GM21737 (cell line): ENCODE measurements at regions not wholly inside any gene's neighbourhood (a gene's known extent, or its start where the extent isn't known, plus 50 kb on each side); places are given as distances from the start of the nearest gene placed in this dataset.

Experiments
- ATAC-seq: cut with Tn5 transposase; IDR thresholded peaks from one replicate; pipeline ENCODE4 v1.9.1; 2021; ENCODE audit warnings: mild to moderate bottlenecking, moderate library complexity; ENCODE audit not compliant: unreplicated experiment

DNA sequence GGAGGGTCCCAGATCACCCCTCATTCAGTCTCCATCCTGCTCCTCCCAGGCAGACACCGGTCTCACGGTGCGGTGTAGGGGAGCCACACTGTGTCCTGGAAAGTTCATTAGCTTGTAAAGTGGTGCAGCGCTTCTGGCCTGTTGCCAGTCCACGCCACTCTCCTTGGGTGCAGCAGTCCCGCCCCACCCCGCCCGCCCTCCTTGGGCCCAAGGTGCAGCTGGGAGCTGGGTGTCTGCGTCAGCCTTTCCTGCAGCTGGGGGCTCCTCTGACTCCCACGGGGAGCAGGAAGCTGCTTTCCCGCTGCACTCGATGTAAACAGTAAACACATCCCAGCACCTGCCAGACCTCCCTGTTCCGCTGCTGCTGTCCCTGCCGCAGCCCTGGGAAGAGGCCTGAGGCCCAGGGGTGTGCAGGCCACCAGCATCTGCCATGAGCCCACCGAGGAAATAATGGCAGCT, 53.8 kb upstream of the ASB18 start:
- ATAC-seq, result no peak

DNA sequence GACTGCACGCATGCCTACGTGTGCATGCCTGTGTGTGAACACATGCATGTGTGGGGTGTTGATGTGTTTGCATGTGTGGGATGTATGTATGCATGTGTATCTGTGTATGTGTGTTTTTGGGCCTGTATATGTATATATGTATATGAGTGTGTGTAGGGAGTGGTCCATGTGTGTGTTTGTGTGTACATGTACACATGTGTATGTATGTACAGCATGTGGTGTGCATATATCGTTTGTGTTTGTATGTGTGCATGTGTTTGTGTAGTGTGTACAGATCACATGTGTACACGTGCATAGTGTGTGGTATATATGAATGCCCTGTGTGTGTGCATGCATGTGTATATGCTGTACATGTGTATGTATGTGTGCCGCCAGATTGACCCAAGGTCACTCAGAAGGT, 54.2 kb upstream of the ASB18 start:
- ATAC-seq, result no peak

DNA sequence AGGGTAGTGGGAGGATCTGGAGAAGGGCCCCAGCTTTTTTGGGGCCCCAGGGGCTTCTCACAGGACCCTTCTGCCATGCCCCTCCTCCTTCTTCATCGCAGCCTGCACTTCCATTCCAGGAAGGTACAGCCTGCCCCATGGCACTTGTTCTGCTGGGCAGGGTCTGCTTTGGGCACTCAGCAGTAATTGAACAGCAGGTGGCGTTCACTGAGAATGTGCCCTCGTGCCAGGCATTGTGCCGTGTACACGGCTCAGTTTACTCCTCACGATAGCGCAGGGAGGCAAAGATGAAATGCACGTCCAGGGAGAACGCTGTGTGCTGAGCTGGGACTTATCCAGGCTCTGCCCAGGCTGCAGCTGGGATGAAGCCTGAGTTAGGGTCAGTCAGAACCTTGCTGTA, 54.8 kb upstream of the ASB18 start:
- ATAC-seq, result no peak

DNA sequence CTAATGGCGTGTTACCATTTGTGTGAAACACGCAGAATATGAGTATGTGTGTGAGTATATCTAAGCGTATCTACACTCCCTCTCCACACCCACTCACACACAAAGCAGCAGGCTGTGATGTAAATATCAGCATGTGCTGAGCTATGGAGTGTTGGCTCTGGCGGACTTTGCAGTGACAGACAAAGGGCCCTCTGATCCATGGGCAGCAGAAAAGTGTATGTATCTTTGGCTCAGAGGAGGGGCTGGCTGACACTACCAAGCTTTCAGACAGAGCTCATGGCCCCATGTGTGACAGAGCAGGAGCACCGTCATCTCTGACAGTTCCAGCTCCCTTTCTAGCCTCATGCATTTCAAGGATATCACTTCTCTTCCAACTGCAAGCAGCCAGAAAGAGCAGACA, 57.2 kb upstream of the ASB18 start:
- no peak for ATAC-seq

DNA sequence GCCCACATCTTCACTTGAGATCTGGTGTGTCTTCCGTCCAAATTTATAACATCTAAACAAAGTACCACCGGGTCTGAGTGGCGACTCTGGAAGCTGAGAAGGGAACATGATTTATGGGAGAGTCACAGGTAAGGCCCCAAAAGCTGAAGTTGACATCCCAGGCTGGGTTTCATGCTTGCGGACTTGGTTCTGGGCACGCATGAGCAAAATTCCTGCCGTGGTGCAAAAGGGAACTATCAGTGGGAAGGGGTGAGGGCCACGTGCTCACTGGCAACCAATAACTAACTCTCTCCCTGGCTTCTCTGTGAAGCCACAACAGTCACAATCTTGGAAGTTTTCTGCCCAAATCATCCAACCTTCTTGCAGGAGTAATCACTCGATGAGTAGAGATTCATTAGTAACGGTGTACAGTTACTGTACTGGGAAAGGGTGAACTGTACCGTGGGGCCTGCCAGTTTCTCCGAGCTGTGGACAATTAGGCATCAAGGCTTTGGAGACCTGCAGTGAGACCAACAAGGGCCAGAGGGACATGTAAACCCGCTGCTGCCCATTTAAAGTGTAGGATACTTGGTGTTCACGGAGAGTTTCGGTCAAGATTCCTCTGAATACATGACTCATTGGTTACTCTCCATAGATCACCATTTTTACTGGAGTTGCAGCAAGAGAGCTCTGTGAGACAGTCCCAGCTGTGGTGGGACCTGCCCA, 69.4 kb upstream of the ASB18 start:
- no peak for ATAC-seq

DNA sequence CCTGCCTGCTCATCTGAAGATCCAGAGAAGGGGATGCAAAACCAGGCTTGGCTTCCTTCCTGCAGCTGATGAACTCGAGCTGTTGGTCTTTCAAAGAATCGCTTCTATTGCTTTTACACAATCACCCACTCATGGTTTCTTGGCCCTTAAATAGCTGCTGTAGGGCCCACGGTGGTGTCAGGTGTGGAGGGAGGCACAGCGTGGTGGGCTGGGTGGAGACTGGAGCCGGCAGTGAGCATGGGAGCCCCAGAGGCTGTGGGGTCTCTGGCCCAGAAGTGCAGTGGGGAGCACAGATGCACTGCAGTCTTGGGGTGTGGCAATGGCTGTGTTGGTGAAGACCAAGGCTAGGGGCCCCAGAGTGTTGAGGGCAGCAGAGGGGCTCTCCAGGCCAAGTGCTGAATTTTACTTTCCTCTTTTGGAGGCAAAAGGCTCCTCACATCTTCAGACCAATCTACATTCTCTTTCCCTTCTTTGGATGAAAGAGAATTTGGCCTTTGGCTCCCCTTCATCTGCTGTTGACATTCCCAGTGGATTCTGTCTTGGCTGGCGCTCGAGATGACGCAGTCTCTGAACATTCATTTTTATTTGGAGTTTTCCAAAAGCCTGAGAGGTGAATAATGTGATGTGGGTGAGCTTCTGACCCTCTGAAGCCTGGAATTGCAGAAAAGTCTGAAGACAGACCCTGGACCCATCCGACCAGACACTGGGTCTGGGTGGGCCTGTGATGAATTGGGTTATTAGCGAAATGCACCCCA, 70.1 kb upstream of the ASB18 start:
- ATAC-seq, result no peak

DNA sequence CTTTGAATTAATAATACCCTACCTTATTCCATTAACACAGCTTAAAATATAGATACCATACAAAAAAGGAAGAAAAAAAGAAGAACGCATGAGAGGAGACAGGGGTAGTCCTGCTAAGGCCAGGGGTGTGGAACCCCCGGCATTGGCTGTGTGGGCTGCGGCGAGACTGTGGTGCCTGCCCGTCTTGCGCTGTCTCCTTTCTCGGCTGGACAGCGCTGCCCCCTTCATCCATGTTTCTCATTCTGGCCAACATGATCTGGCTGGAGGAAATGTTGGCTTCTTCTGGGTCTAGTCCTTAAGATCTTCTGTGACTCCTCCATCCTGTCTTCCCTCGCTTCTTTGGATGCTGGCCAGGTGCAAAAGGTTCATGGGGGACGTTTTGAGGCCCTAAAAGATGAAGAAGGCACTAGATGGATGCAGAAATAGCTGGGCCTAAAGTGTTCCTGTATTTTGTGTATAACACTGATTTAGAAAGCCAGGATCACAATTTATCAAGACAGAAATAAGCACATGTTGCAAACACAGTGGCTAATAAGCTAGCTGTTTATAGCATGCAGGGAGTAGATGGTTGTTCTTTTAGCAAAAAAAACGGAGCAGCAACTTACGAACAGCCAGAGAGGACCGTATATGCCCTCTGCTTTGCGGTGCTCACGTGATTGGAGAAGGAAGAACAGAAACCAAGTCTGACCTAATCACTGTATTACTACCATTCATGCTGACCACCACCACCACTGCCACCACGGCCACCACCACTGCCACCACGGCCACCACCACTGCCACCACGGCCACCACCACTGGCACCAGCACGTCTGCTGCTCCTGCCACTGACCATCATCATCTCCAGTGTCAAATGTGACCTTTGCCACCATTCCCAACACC, 71.7 kb upstream of the ASB18 start:
- ATAC-seq, result no peak

DNA sequence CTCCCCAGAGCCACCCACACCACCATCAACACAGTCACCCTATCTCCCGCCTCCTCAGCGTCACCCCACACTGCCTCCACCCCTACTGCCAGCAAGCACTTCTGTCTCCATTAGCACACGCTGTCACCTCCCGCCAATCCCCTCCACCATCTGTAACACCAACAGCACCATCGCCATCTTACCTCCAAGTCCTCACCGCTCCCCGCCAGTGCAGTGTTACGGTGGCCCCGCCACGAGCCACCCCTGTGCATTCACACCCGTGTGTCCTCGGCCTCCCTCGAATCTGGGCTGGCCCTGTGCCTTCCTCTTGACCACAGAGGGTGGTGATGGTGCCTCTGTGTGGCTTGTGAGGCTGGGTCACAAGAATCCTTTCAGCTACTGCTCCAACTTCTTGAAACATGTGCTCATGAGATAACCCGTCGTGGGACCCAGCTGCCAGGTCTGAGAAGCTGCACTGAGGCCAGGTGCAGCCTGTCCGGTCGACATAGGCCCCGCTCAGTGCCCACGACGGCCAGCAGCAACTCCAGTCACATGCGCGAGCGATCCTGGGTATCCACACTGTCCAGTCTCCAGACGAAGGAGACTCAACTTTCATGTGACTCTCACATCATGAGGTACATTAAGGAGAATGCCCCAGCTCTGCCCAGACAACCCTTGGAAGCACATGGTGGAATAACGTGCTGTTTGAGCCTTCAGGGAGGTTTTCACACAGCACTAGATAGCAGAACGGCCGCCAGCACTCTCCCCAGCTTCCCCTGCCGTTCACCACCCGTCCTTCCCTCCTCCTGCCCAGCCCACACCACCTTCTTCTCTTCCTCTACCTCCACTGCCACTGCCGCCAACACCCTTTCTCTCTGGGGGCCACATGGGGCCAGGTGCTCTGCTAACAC, 72.6 kb upstream of the ASB18 start:
- ATAC-seq, result no peak

DNA sequence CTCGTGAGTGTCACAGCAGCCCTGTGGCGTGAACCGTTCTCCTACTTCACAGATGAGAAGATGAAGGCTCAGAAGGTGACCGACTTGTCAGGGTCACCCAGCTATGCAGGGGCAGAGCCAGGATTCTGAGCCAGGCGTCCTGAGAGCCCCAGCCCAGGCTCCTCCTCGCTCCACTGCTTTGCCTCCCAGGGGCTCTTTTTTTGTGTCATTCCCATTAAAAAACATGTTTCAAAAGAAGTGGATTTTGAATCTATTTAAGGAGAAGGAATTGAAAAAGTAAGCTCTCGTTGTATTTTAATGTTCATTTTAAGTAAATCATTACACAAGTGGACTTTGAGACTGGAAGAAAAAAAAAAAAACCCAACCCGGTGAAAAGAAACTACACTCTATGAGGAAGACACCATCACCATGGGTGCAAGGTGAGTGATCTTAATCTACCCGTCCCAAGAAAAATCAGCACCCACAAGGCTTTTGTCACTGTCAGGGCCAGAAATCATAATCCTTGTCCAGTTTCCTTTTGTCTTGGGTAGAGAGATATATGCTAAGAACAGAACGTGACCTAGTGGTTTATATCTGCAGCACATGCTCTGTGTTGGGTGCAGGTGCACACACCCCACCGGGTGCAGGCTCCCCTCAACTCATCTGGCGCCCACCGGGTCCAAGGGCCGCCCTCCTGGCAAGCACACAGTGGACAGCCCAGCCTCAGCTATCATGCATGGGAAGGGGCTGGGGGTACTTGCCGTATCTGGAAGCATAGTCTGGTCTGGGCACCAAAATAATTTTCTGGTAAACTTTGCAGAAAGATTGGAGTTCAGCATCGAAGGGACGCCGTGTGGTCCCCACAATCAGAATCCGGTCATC, 73.5 kb upstream of the ASB18 start:
- no peak for ATAC-seq

DNA sequence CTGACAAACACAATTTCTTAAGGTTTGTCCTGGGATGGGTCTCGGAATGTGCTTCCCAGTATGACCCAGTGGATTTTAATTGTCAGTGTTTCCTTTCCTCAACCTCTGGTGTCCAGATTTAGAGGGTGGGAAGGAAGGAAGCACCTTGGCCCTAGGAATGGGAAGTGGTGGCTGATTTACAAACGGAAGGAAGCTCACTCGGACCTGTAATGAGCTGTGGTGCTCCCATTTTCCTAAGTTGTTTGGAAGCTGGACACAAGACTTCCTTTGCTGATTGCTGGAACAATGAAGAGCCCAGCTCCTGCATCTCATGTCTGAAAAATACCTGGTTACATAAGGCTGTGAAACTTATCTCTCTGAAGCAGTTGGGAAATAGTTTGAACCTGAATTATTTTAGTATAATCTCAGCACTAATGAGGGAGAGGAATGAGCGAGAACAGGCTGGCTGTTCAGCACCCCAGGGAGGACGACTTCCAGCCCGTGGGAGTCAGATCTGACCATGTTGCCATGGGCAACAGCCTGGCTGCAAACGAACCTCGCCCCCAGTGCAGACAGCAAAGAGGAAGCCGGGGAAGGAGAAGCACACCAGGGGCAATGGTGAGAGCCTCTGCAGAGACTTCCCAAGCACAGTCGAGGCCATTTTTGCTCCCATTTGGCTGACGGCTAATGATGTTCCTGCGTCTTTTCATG, 74.4 kb upstream of the ASB18 start:
- no peak for ATAC-seq

DNA sequence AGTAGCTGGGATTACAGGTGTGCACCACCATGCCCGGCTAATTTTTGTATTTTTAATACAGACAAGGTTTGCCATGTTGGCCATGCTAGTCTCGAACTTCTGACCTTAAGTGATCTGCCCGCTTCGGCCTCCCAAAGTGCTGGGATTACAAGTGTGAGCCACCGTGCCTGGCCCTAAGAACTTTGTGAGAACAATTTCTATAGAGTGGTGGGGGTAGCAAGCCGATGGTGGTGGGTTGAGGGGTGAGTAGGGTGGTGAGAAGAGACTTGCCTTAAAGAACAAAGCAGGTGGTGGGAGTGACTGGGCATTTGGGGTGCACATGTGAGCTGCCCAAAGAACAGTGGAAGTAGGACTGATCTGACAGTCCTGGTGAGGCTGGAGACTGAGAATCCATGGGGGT, 76.0 kb upstream of the ASB18 start:
- ATAC-seq, result no peak

DNA sequence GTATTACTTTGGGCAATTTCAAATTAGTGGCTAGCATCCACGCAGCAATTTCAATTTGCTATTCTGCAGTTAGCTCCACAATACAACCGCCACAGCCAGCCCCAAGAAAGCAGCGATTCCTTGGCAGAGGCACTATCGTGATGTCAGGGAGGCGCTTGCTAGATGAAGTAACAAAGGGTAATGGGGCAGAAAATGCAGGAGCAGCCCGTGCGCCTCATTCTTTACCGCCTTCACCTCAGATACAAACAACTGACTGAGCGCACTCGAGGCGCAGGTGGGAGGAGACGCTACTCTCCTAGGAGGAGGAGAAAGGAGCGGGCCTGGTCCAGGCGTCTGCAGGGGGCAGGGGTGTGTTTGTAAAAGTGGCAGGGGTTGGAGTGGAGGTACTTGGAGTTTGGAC, 76.9 kb upstream of the ASB18 start:
- ATAC-seq, result no peak

DNA sequence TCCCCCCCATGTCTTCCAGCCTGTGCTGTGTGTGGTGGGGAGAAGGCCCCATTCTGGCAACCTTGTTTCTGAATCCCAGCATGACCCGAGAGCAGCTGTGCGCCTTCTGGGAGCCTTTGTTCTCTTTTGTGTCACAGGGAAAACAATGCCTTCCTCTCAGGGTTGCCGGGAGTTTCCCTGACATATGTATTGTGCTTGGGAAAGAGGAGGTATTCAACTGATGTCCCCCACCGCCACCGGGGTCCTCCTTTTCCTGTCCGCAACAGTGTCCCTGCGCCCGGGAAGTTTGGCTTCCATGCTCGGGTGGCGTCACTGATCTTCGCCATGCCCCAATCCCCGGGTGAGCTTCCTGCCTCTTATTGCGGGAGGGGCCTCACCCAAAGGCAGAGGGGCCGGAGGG, 77.5 kb upstream of the ASB18 start:
- ATAC-seq, result no peak

DNA sequence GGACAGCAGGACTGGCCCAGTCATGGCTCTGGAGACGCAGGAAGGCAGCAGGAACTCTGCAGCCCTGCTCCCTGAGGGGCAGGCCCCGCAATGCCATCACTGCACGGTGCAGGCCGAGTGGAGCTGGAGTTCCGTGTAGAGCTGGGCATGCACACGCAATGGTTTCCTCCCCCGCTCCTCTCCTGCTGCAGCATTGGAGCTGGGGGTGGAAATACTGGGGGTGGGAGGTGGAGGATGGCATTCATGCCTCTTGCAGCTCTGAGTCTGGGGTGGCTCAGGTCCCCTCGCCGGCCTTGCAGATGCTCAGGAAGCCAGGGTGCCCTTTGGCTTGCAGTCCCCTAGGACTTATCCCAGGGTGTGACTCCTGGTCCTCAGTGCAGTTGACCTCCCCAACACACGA, 78.3 kb upstream of the ASB18 start:
- ATAC-seq, result no peak

DNA sequence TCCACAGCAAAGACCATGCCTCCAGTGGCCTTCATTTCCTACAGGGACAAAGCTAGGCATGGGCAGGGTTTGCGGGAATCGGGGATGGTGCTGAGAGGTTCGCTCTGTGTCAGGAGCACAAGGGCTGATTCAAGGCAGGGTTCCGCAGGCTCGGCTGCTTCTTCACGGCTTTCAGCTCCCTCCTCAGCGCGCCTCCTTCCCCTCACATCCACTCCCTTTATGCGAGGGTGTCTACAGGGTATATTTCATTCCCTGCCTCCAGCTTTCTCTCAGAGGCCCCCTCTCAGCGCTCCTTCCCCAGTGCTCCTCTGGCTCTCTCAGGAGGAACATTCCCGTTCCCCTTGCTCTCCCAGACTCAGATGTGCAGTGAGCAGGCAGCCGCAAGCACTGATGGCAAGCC, 78.7 kb upstream of the ASB18 start:
- ATAC-seq, result no peak

DNA sequence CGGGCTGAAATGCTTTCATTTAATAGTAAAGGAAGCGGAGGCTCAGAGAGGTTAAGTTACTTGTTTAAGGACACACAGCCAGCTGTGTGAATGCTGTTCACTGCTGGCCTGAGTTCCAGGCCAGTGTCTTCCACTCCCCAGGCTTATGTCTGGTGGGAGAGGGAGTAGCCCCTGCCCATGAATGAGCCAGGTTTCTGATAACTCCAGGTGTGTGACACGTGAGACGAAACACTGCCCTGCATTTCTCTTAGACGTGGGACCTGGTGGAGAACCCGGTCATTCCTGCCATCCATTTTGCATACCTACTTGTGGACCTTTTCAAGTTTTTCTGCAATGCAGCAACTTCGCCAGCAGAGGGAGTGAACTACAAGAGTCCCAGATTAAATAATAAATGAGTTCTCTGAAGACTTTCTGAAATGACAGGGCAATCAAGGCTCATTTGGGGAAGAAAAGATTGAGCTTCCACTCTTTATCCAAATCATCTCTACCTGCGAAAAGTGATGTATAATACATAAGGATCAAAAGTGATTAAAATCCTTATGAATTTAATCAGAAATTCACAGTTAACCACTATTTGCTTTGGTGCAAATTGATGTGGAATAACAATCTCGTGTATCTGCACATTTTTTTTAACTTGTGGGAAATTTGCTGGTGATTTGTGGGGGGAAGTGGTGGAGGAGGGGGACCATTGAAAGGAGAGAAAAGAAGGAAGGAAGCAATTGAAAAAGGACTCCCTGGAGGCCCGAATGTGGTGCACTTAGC, 79.4 kb upstream of the ASB18 start:
- no peak for ATAC-seq

DNA sequence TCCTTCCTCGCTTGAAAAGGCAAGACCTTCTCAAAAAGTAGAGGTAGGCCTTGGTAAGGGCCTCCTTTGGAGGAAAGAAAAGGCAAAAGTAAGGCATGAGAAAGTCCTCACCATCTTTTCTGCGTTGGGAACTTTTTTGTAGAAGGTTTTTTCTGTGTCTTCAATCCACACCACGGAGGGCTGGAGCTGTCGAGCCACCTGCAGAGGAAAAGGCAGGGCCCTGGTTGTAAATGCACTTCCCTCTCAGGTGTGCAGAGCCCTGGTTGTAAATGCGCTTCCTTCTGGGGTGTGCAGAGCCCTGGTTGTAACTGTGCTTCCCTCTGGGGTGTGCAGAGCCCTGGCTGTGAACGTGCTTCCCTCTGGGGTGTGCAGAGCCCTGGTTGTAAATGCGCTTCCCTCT, 80.2 kb upstream of the ASB18 start:
- no peak for ATAC-seq

DNA sequence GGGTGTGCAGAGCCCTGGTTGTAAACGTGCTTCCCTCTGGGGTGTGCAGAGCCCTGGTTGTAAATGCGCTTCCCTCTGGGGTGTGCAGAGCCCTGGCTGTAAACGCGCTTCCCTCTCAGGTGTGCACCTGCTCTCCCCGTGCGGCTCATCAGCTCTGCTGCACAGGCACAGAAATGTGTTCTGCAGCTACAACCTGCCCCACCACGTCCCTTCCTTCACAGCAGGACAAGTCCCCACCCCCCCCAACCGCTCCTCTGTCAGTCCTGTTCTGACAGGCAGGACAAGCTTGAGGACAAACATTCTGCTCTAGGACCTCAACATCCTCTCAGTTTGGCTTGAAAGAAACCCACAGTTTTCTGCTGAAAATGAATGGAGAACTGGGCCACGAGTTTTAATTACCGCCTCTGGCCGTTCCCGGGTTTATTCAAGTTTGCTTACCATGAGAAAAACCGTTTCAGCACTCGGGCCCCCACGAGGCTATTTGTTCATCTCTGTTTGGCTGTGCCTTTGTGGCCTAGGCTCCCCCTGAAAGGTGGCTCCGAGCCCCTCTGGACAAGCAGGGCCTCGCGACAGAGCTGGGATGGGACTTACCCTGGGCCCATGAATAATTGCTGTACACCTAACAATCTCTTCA, 81.0 kb upstream of the ASB18 start:
- no peak for ATAC-seq
